ENCODE measurements at regions not wholly inside any gene's neighbourhood (a gene's known extent, or its start where the extent isn't known, plus 50 kb on each side); places are given as distances from the start of the nearest gene placed in this dataset.

GRCh38 chr11:98835335-98835734 is 185.4 kb upstream of the CNTN5 start:
- H3K36me3 Mint-ChIP-seq (ENCODE audit: low read depth), result no peaks in the 10 kb centered on the region
- Histone ChIP-seq H3K79me2 (replicated peaks; ENCODE audit: insufficient read depth) (no peaks in the 10 kb centered on the region), H3K9me2 (ENCODE audit: insufficient read depth) (0 out of 2 replicates have a peak, but pooled peaks cover 3% of the 10 kb centered on the region), H3F3A (replicated peaks; ENCODE audit: low read depth) (no peaks in the 10 kb centered on the region), H3K36me3 (ENCODE audit: insufficient read depth) (no peaks in the 10 kb centered on the region), H2AFZ (no peak overlapping the region), H3K4me1 (ENCODE audit: insufficient read depth) (no peaks in the 10 kb centered on the region), H3K4me3 (no peak overlapping the region), H3K27me3 (ENCODE audit: insufficient read depth) (no peaks in the 10 kb centered on the region), H3K4me2 (no peak overlapping the region), H3K27ac (ENCODE audit: low read depth) (no peak overlapping the region), H4K20me1 (replicated peaks; ENCODE audit: insufficient read depth) (no peaks in the 10 kb centered on the region)
- no peak overlapping the region for H3K4me3 Mint-ChIP-seq
- DNase-seq (ENCODE audit: low spot score) (no peak), ATAC-seq (no peak)
- no peaks in the 10 kb centered on the region for H3K4me1 Mint-ChIP-seq
- H3K27ac Mint-ChIP-seq, result peak overlapping the region; percentile 52; the same call in 1 of the 2 replicates
- no peaks in the 10 kb centered on the region for H3K27me3 Mint-ChIP-seq (ENCODE audit: insufficient read depth, low read depth, poor library complexity)
- no peak for TF ChIP-seq ZNF114 (CRISPR knock-in tag; IDR thresholded peaks at IDR 0.05)
- TF ChIP-seq REST (IDR thresholded peaks at IDR 0.05; ENCODE audit: unreplicated experiment), result no peak
- TF ChIP-seq CREB1 (CRISPR knock-in tag; IDR thresholded peaks at IDR 0.05; ENCODE audit: low read depth), result no peak
- TF ChIP-seq NANOG (IDR thresholded peaks at IDR 0.05; ENCODE audit: borderline replicate concordance), result no peak
- TF ChIP-seq ZNF331 (CRISPR knock-in tag; IDR thresholded peaks at IDR 0.05; ENCODE audit: low read depth), result no peak
- no peak for TF ChIP-seq POLR2AphosphoS5 (IDR thresholded peaks at IDR 0.05; ENCODE audit: low read depth)
- no peak for TF ChIP-seq EZH2 (IDR thresholded peaks at IDR 0.05; ENCODE audit: low read depth, unreplicated experiment)
- no peaks in the 10 kb centered on the region; the same call in 2 of the 3 replicates for H3K9me3 Mint-ChIP-seq

- Histone ChIP-seq H2AFZ (no peak overlapping the region), H3K4me3 (no peak overlapping the region), H3K4me1 (ENCODE audit: insufficient read depth) (no peaks in the 10 kb centered on the region), H3K9me2 (ENCODE audit: insufficient read depth) (0 out of 2 replicates have a peak, but pooled peaks cover 3% of the 10 kb centered on the region), H3F3A (replicated peaks; ENCODE audit: low read depth) (no peaks in the 10 kb centered on the region), H3K27ac (ENCODE audit: low read depth) (no peak overlapping the region), H3K4me2 (no peak overlapping the region), H3K36me3 (ENCODE audit: insufficient read depth) (no peaks in the 10 kb centered on the region), H3K79me2 (replicated peaks; ENCODE audit: insufficient read depth) (no peaks in the 10 kb centered on the region), H3K27me3 (ENCODE audit: insufficient read depth) (no peaks in the 10 kb centered on the region), H4K20me1 (replicated peaks; ENCODE audit: insufficient read depth) (no peaks in the 10 kb centered on the region)
- H3K27me3 Mint-ChIP-seq (ENCODE audit: insufficient read depth, low read depth, poor library complexity), result no peaks in the 10 kb centered on the region
- no peaks in the 10 kb centered on the region for H3K36me3 Mint-ChIP-seq (ENCODE audit: low read depth)
- no peaks in the 10 kb centered on the region; the same call in 2 of the 3 replicates for H3K9me3 Mint-ChIP-seq
- no peaks in the 10 kb centered on the region for H3K4me1 Mint-ChIP-seq
- ATAC-seq, result no peak
- H3K27ac Mint-ChIP-seq, result no peak overlapping the region
- no peak for DNase-seq (ENCODE audit: low spot score)
- no peak overlapping the region for H3K4me3 Mint-ChIP-seq
- no peak for TF ChIP-seq REST (IDR thresholded peaks at IDR 0.05; ENCODE audit: unreplicated experiment)
- no peak for TF ChIP-seq EZH2phosphoT487 (IDR thresholded peaks at IDR 0.05; ENCODE audit: unreplicated experiment)
- TF ChIP-seq ZNF462 (CRISPR knock-in tag; IDR thresholded peaks at IDR 0.05), result no peak
- TF ChIP-seq ZNF114 (CRISPR knock-in tag; IDR thresholded peaks at IDR 0.05), result no peak
These were observed 184.6 kb upstream of the CNTN5 start for GRCh38 chr11:98836156-98836555.

Data from GM23338 (cell line).